ENCODE measurements at regions not wholly inside any gene's neighbourhood (a gene's known extent, or its start where the extent isn't known, plus 50 kb on each side); places are given as distances from the start of the nearest gene placed in this dataset.

- H3K4me3 ChIP-seq, result no peak overlapping the region
- no peaks in the 10 kb centered on the region for H3K9me3 ChIP-seq
- TF ChIP-seq, protein P1, sequence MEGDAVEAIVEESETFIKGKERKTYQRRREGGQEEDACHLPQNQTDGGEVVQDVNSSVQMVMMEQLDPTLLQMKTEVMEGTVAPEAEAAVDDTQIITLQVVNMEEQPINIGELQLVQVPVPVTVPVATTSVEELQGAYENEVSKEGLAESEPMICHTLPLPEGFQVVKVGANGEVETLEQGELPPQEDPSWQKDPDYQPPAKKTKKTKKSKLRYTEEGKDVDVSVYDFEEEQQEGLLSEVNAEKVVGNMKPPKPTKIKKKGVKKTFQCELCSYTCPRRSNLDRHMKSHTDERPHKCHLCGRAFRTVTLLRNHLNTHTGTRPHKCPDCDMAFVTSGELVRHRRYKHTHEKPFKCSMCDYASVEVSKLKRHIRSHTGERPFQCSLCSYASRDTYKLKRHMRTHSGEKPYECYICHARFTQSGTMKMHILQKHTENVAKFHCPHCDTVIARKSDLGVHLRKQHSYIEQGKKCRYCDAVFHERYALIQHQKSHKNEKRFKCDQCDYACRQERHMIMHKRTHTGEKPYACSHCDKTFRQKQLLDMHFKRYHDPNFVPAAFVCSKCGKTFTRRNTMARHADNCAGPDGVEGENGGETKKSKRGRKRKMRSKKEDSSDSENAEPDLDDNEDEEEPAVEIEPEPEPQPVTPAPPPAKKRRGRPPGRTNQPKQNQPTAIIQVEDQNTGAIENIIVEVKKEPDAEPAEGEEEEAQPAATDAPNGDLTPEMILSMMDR (IDR thresholded peaks at IDR 0.05), result no peak
- no peak overlapping the region for H3K27ac ChIP-seq
- H3K4me1 ChIP-seq, result peaks cover 20% of the 10 kb centered on the region
- DNase-seq (no peak), ATAC-seq (no peak)
- H3K36me3 ChIP-seq, result no peaks in the 10 kb centered on the region
- intact Hi-C loops (cut with DNase I), result no loop called here
- H3K27me3 ChIP-seq, result no peaks in the 10 kb centered on the region
These were observed 63.1 kb downstream of the LRRC32 start for GRCh38 chr11:76607431-76607830.

GRCh38 chr11:76605338-76606074 lies 65.0 kb downstream of the LRRC32 start:
- no peaks in the 10 kb centered on the region for H3K9me3 ChIP-seq
- H3K27ac ChIP-seq, result no peak overlapping the region
- DNase-seq (no peak), ATAC-seq (no peak)
- peaks cover 14% of the 10 kb centered on the region for H3K4me1 ChIP-seq
- H3K36me3 ChIP-seq, result no peaks in the 10 kb centered on the region
- no peak overlapping the region for H3K4me3 ChIP-seq
- TF ChIP-seq, protein P1 (IDR thresholded peaks at IDR 0.05), result no peak
- H3K27me3 ChIP-seq, result no peaks in the 10 kb centered on the region
- intact Hi-C loops (cut with DNase I), result no loop called here

- intact Hi-C loops (cut with DNase I), result no loop called here
- Histone ChIP-seq H3K4me3 (no peak overlapping the region), H3K27me3 (no peaks in the 10 kb centered on the region), H3K4me1 (peaks cover 14% of the 10 kb centered on the region), H3K36me3 (no peaks in the 10 kb centered on the region), H3K9me3 (no peaks in the 10 kb centered on the region), H3K27ac (no peak overlapping the region)
- TF ChIP-seq, protein P1 (IDR thresholded peaks at IDR 0.05), result no peak
- ATAC-seq, result no peak
- no peak for DNase-seq
These were observed 65.8 kb downstream of the LRRC32 start for GRCh38 chr11:76604626-76605241.

GRCh38 chr11:76604081-76604625 lies 66.4 kb downstream of the LRRC32 start:
- H3K27me3 ChIP-seq, result no peaks in the 10 kb centered on the region
- DNase-seq (no peak), ATAC-seq (peak; percentile 21)
- TF ChIP-seq, protein P1 (IDR thresholded peaks at IDR 0.05), result no peak
- H3K36me3 ChIP-seq, result no peaks in the 10 kb centered on the region
- H3K27ac ChIP-seq, result no peak overlapping the region
- H3K9me3 ChIP-seq, result no peaks in the 10 kb centered on the region
- H3K4me1 ChIP-seq, result peaks cover 14% of the 10 kb centered on the region
- intact Hi-C loops (cut with DNase I), result no loop called here
- H3K4me3 ChIP-seq, result no peak overlapping the region

GRCh38 chr11:76603202-76603601 lies 67.3 kb downstream of the LRRC32 start:
- intact Hi-C loops (cut with DNase I), result no loop called here
- H3K27me3 ChIP-seq, result no peaks in the 10 kb centered on the region
- no peak overlapping the region for H3K4me3 ChIP-seq
- ATAC-seq, result no peak
- H3K9me3 ChIP-seq, result no peaks in the 10 kb centered on the region
- TF ChIP-seq, protein P1 (IDR thresholded peaks at IDR 0.05), result no peak
- H3K27ac ChIP-seq, result peak overlapping the region; percentile 30
- H3K36me3 ChIP-seq, result no peaks in the 10 kb centered on the region
- H3K4me1 ChIP-seq, result peaks cover 14% of the 10 kb centered on the region
- DNase-seq, result no peak

Measured in upper lobe of right lung (tissue), 1 donor.